ENCODE measurements at regions not wholly inside any gene's neighbourhood (a gene's known extent, or its start where the extent isn't known, plus 50 kb on each side); places are given as distances from the start of the nearest gene placed in this dataset.

- TF ChIP-seq, protein P1, sequence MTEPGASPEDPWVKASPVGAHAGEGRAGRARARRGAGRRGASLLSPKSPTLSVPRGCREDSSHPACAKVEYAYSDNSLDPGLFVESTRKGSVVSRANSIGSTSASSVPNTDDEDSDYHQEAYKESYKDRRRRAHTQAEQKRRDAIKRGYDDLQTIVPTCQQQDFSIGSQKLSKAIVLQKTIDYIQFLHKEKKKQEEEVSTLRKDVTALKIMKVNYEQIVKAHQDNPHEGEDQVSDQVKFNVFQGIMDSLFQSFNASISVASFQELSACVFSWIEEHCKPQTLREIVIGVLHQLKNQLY (CRISPR knock-in tag; IDR thresholded peaks at IDR 0.05): no peak
- TF ChIP-seq ZNF263 (CRISPR knock-in tag; IDR thresholded peaks at IDR 0.05; ENCODE audit: low read depth): no peak
- TF ChIP-seq SMAD3 (CRISPR knock-in tag; IDR thresholded peaks at IDR 0.05; ENCODE audit: borderline replicate concordance): no peak
- TF ChIP-seq, protein P2, sequence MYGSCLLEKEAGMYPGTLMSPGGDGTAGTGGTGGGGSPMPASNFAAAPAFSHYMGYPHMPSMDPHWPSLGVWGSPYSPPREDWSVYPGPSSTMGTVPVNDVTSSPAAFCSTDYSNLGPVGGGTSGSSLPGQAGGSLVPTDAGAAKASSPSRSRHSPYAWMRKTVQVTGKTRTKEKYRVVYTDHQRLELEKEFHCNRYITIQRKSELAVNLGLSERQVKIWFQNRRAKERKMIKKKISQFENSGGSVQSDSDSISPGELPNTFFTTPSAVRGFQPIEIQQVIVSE (CRISPR knock-in tag; IDR thresholded peaks at IDR 0.05; ENCODE audit: borderline replicate concordance): no peak
- TF ChIP-seq CTCF (IDR thresholded peaks at IDR 0.05): no peak
- TF ChIP-seq USF2 (CRISPR knock-in tag; IDR thresholded peaks at IDR 0.05): no peak
- TF ChIP-seq ETV6 (CRISPR knock-in tag; IDR thresholded peaks at IDR 0.05): no peak
- no peak for TF ChIP-seq USF1 (CRISPR knock-in tag; IDR thresholded peaks at IDR 0.05)
- no peak for TF ChIP-seq NFE2L1 (CRISPR knock-in tag; IDR thresholded peaks at IDR 0.05)
- TF ChIP-seq NR3C1 (CRISPR knock-in tag; conservative IDR thresholded peaks at IDR 0.05; ENCODE audit: low read depth): no peak
- TF ChIP-seq ELF4 (CRISPR knock-in tag; IDR thresholded peaks at IDR 0.05; ENCODE audit: low read depth): no peak
Measured at GRCh38 chr19:34856052-34856451, 70.7 kb upstream of the ZNF30 start.
